ENCODE measurements at regions not wholly inside any gene's neighbourhood (a gene's known extent, or its start where the extent isn't known, plus 50 kb on each side); places are given as distances from the start of the nearest gene placed in this dataset.

- TF ChIP-seq POLR2A (IDR thresholded peaks at IDR 0.05) (no peak), CTCF (IDR thresholded peaks at IDR 0.05) (no peak)
These were observed 98.6 kb upstream of the LRPAP1 start for GRCh38 chr4:3630598-3631543.

Data from ovary (tissue), 3 donors.